IMR-90 (cell line): ENCODE measurements at regions not wholly inside any gene's neighbourhood (a gene's known extent, or its start where the extent isn't known, plus 50 kb on each side); places are given as distances from the start of the nearest gene placed in this dataset.

Experiments used
- ATAC-seq: fragments of 200-7000 bp; cut with Tn5 transposase; 2 replicates; pipeline ENCODE4 v1.9.1; 2020; ENCODE audit warnings: low read depth, mild to moderate bottlenecking, moderate library complexity
- BruUV-seq: library from RNA; stranded (reverse); fragments of 400-500 nt; replicated peaks from 2 replicates; lab custom pipeline; 2021; lab: Mats Ljungman, UMichigan
- CTCF ChIA-PET: fragments of 300-600 bp; formaldehyde crosslinking; extraction: SDS; loops from one replicate; lab custom pipeline; 2021; ENCODE audit warnings: antibody characterized with exemption; lab: Yijun Ruan, JAX
- POLR2A ChIA-PET: fragments of 300-600 bp; sonication (Branson Sonifier 250); formaldehyde crosslinking; loops from one replicate; lab custom pipeline; 2022; ENCODE audit warnings: antibody characterized with exemption; ENCODE audit not compliant: unreplicated experiment; lab: Charles Lee
- DNase-seq: peaks from one replicate; pipeline ENCODE4 v3.0.0; 2013
- H2AFZ ChIP-seq: replicated peaks from 2 replicates; pipeline ENCODE3; 2013; ENCODE audit warnings: low read length, mild to moderate bottlenecking; ENCODE audit not compliant: poor library complexity
- H2AK5ac ChIP-seq: 2 replicates; pipeline ENCODE4 v1.6.1; 2013; ENCODE audit warnings: low read depth, low read length, inconsistent platforms
- H2AK9ac ChIP-seq: replicated peaks from 2 replicates; pipeline ENCODE3; 2013; ENCODE audit warnings: mild to moderate bottlenecking, low read depth, low read length, moderate library complexity; ENCODE audit not compliant: poor library complexity
- H2BK120ac ChIP-seq: 2 replicates; pipeline ENCODE4 v1.6.1; 2013; ENCODE audit warnings: low read depth, low read length, inconsistent platforms
- H2BK15ac ChIP-seq: 3 replicates; pipeline ENCODE4 v1.6.1; 2013; ENCODE audit warnings: low read depth, low read length, inconsistent platforms
- H2BK20ac ChIP-seq: 2 replicates; pipeline ENCODE4 v1.6.1; 2013; ENCODE audit warnings: low read depth, mild to moderate bottlenecking, inconsistent platforms, low read length, moderate library complexity
- H2BK5ac ChIP-seq: 2 replicates; pipeline ENCODE4 v1.6.1; 2013; ENCODE audit warnings: mild to moderate bottlenecking, low read depth, low read length, inconsistent platforms; ENCODE audit not compliant: poor library complexity, severe bottlenecking
- H3K14ac ChIP-seq: replicated peaks from 2 replicates; pipeline ENCODE4 v1.6.1; 2013; ENCODE audit warnings: low read depth, low read length, inconsistent platforms
- H3K18ac ChIP-seq: 2 replicates; pipeline ENCODE4 v1.6.1; 2013; ENCODE audit warnings: low read depth, low read length, control low read depth
- H3K23ac ChIP-seq: 2 replicates; pipeline ENCODE4 v1.6.1; 2013; ENCODE audit warnings: low read depth, low read length, inconsistent platforms
- H3K27ac ChIP-seq: 2 replicates; pipeline ENCODE4 v1.5.1; 2013; ENCODE audit warnings: mild to moderate bottlenecking, control low read depth, low read length; ENCODE audit not compliant: insufficient read depth
- H3K27me3 ChIP-seq: 2 replicates; pipeline ENCODE4 v1.6.1; 2013; ENCODE audit warnings: low read length; ENCODE audit not compliant: control insufficient read depth, insufficient read depth
- H3K36me3 ChIP-seq: 2 replicates; pipeline ENCODE4 v1.6.1; 2013; ENCODE audit warnings: low read length, mixed read lengths; ENCODE audit not compliant: control insufficient read depth, insufficient read depth
- H3K4ac ChIP-seq: 2 replicates; pipeline ENCODE4 v1.6.1; 2013; ENCODE audit warnings: low read depth, low read length, inconsistent platforms
- H3K4me1 ChIP-seq: 2 replicates; pipeline ENCODE4 v1.6.1; 2013; ENCODE audit warnings: low read length, mixed read lengths; ENCODE audit not compliant: control insufficient read depth, insufficient read depth
- H3K4me2 ChIP-seq: 2 replicates; pipeline ENCODE4 v1.6.1; 2013; ENCODE audit warnings: low read depth, mild to moderate bottlenecking, control low read depth, low read length, moderate library complexity
- H3K4me3 ChIP-seq: 2 replicates; pipeline ENCODE4 v1.5.1; 2013; ENCODE audit warnings: low read depth, mild to moderate bottlenecking, control low read depth, low read length, moderate library complexity; ENCODE audit not compliant: insufficient read depth
- H3K56ac ChIP-seq: 2 replicates; pipeline ENCODE4 v1.6.1; 2013; ENCODE audit warnings: low read length, inconsistent platforms; ENCODE audit not compliant: insufficient read depth; ENCODE audit errors: extremely low read depth
- H3K79me1 ChIP-seq, 2 experiments: 2 replicates each; pipeline ENCODE4 v1.6.1; 2013; ENCODE audit warnings: low read length in 2 of 2, inconsistent platforms in 1 of 2, low read depth in 1 of 2
- H3K9ac ChIP-seq: 2 replicates; pipeline ENCODE4 v1.6.1; 2013; ENCODE audit warnings: low read depth, low read length, control low read depth
- H3K9me1 ChIP-seq: 2 replicates; pipeline ENCODE4 v1.6.1; 2013; ENCODE audit warnings: low read length, inconsistent platforms; ENCODE audit not compliant: insufficient read depth
- H3K9me3 ChIP-seq: 2 replicates; pipeline ENCODE4 v1.6.1; 2013; ENCODE audit warnings: low read length; ENCODE audit not compliant: control insufficient read depth, insufficient read depth
- H4K20me1 ChIP-seq: 2 replicates; pipeline ENCODE4 v1.6.1; 2013; ENCODE audit warnings: low read length, inconsistent platforms; ENCODE audit not compliant: insufficient read depth
- H4K5ac ChIP-seq: 2 replicates; pipeline ENCODE4 v1.6.1; 2013; ENCODE audit warnings: mild to moderate bottlenecking, low read depth, low read length, control low read depth
- H4K8ac ChIP-seq, 2 experiments: 2 replicates each; pipeline ENCODE4 v1.6.1; 2013; ENCODE audit warnings: low read depth in 2 of 2, low read length in 2 of 2, control low read depth in 1 of 2, inconsistent platforms in 1 of 2
- H4K91ac ChIP-seq: 2 replicates; pipeline ENCODE4 v1.6.1; 2013; ENCODE audit warnings: low read depth, low read length, inconsistent platforms; ENCODE audit not compliant: insufficient read depth
- CEBPB ChIP-seq: IDR thresholded peaks from 2 replicates; pipeline ENCODE4 v1.6.1; 2012; ENCODE audit warnings: low read depth, low read length, improper control_type of control experiment
- CHD1 ChIP-seq: IDR thresholded peaks from 2 replicates; pipeline ENCODE4 v1.6.1; 2012; ENCODE audit warnings: low read depth, low read length, improper control_type of control experiment
- ELK1 ChIP-seq: fragments of 150-350 bp; IDR thresholded peaks from 2 replicates; pipeline ENCODE4 v1.6.1; 2016; ENCODE audit warnings: low read depth, mild to moderate bottlenecking, low read length, moderate library complexity, borderline replicate concordance
- FOS ChIP-seq: fragments of 150-350 bp; IDR thresholded peaks from 2 replicates; pipeline ENCODE4 v1.6.1; 2016; ENCODE audit warnings: low read depth, low read length
- MAFK ChIP-seq: IDR thresholded peaks from 2 replicates; pipeline ENCODE4 v1.6.1; 2012; ENCODE audit warnings: low read depth, low read length, improper control_type of control experiment
- MAZ ChIP-seq: IDR thresholded peaks from 2 replicates; pipeline ENCODE4 v1.6.1; 2012; ENCODE audit warnings: low read depth, mild to moderate bottlenecking, low read length, improper control_type of control experiment, moderate library complexity, borderline replicate concordance
- MXI1 ChIP-seq: IDR thresholded peaks from 2 replicates; pipeline ENCODE4 v1.6.1; 2012; ENCODE audit warnings: low read depth, mild to moderate bottlenecking, low read length, moderate library complexity, borderline replicate concordance
- NFE2L2 ChIP-seq: fragments of 150-350 bp; IDR thresholded peaks from 2 replicates; pipeline ENCODE4 v1.6.1; 2016; ENCODE audit warnings: low read depth, mild to moderate bottlenecking, low read length
- POLR2A ChIP-seq: IDR thresholded peaks from 2 replicates; pipeline ENCODE4 v1.6.1; 2012; ENCODE audit warnings: mild to moderate bottlenecking, low read depth, low read length
- RAD21 ChIP-seq: IDR thresholded peaks from 2 replicates; pipeline ENCODE4 v1.6.1; 2012; ENCODE audit warnings: low read length, improper control_type of control experiment
- RCOR1 ChIP-seq: IDR thresholded peaks from 2 replicates; pipeline ENCODE4 v1.6.1; 2012; ENCODE audit warnings: mild to moderate bottlenecking, low read length, improper control_type of control experiment; ENCODE audit not compliant: insufficient replicate concordance
- RFX5 ChIP-seq: IDR thresholded peaks from 2 replicates; pipeline ENCODE4 v1.8.0; 2012; ENCODE audit warnings: low read depth, mild to moderate bottlenecking, low read length, moderate library complexity
- SMC3 ChIP-seq: fragments of 150-350 bp; IDR thresholded peaks from 2 replicates; pipeline ENCODE4 v1.6.1; 2016; ENCODE audit warnings: low read depth, mild to moderate bottlenecking, antibody characterized with exemption, low read length, moderate library complexity
- WGBS, 2 experiments: methylation state at CpG; one replicate each; pipeline versions ENCODE4 v1.1.5 to v1.1.7; 2013; ENCODE audit warnings: missing lambda C conversion rate in 2 of 2; ENCODE audit not compliant: insufficient read length in 1 of 2; ENCODE audit errors: extremely low coverage in 2 of 2; 5-methylcytosine and 5-hydroxymethylcytosine counted together
- dilution Hi-C: fragments of 300-500 bp; cut with HindIII; formaldehyde crosslinking; loops from one replicate; pipeline ENCODE4 v1.14.3; 2018; ENCODE audit warnings: low sequenced_read_pairs; ENCODE audit not compliant: unreplicated experiment
- in situ Hi-C: fragments of 300-500 bp; cut with MboI; formaldehyde crosslinking; loops from 3 replicates; pipeline ENCODE4 v1.14.3; 2019; ENCODE audit warnings: low sequenced_read_pairs, inconsistent platforms, mixed read lengths
- intact Hi-C: fragments of 100-400 bp; cut with micrococcal nuclease; formaldehyde crosslinking; loops from 2 replicates; pipeline ENCODE4 v1.10.0; 2022

GRCh38 chr2:60003076-60003475, 550.4 kb downstream of the BCL11A start:
- ATAC-seq (no peak), DNase-seq (no peak)
- H3K18ac ChIP-seq = no peak overlapping the region
- ChIA-PET POLR2A (no interaction called here), CTCF (no interaction called here)
- no peak overlapping the region for H2BK15ac ChIP-seq
- no peaks in the 10 kb centered on the region for H3K4me1 ChIP-seq
- no peak overlapping the region for H3K4me3 ChIP-seq
- 100% methylated on average over 1 of the region's 2 CpGs; no CpG with 5 or more reads in 1 of the 2 experiments for WGBS, 2 experiments
- H3K36me3 ChIP-seq = no peaks in the 10 kb centered on the region
- H2BK20ac ChIP-seq = no peak overlapping the region
- no peak overlapping the region for H4K8ac ChIP-seq
- H3K27me3 ChIP-seq = no peaks in the 10 kb centered on the region
- H3K23ac ChIP-seq = no peak overlapping the region
- no peaks in the 10 kb centered on the region for H3K9me1 ChIP-seq
- no peak overlapping the region for H3K4ac ChIP-seq
- no peak overlapping the region for H3K14ac ChIP-seq
- H4K5ac ChIP-seq = no peak overlapping the region
- dilution Hi-C loops = no loop called here
- no peak overlapping the region for H2AK9ac ChIP-seq
- no peak overlapping the region for H2AFZ ChIP-seq
- TF ChIP-seq CEBPB (no peak), SMC3 (no peak), RFX5 (no peak), RAD21 (no peak), NFE2L2 (no peak), ELK1 (no peak), MAZ (no peak), CHD1 (no peak), MAFK (no peak), POLR2A (no peak), RCOR1 (no peak), MXI1 (no peak), FOS (no peak)
- no peak overlapping the region for H3K9ac ChIP-seq
- in situ Hi-C loops = no loop called here
- no peak overlapping the region for H4K91ac ChIP-seq
- H3K79me1 ChIP-seq = no peaks in the 10 kb centered on the region
- H3K56ac ChIP-seq = no peak overlapping the region
- no peak overlapping the region for H3K4me2 ChIP-seq
- no peak overlapping the region for H2AK5ac ChIP-seq
- no peaks in the 10 kb centered on the region for H4K20me1 ChIP-seq
- no peak overlapping the region for H2BK5ac ChIP-seq
- intact Hi-C loops = no loop called here
- H3K27ac ChIP-seq = no peak overlapping the region
- peaks cover under 1% of the 10 kb centered on the region for H3K9me3 ChIP-seq
- BruUV-seq = no TSS peak
- no peak overlapping the region for H2BK120ac ChIP-seq
